ENCODE measurements at regions not wholly inside any gene's neighbourhood (a gene's known extent, or its start where the extent isn't known, plus 50 kb on each side); places are given as distances from the start of the nearest gene placed in this dataset.

DNA sequence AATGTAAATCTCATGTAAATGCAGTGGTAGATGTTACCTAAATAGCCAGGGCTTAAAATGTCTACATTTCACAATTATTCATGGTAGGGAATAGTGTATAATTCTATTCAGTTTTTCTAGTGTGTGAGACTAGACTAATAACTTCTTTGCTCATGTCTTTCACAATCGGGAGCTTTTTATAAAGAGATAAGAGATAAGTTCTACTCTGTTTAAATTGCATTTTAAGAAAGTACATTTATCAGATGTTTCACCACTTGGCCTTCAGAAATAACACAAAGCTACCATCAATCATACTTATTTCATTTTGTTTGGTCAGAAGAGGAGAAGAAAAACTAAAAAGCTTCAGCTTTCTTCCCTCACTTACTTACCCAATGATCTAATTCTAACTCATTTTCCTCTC lies 725.5 kb upstream of the FLRT2 start:
- no peak for TF ChIP-seq GABPA (IDR thresholded peaks at IDR 0.05; ENCODE audit: low read depth)
- no peak for TF ChIP-seq CTCF (IDR thresholded peaks at IDR 0.05; ENCODE audit: insufficient read depth, low read length)
- no peak for TF ChIP-seq POLR2AphosphoS5 (IDR thresholded peaks at IDR 0.05; ENCODE audit: low read depth)
- TF ChIP-seq SPI1 (IDR thresholded peaks at IDR 0.05; ENCODE audit: borderline replicate concordance, low read depth) = no peak
- no peak for TF ChIP-seq REST (IDR thresholded peaks at IDR 0.05; ENCODE audit: insufficient replicate concordance, low read depth)
